Calu3 (cell line): ENCODE measurements at regions not wholly inside any gene's neighbourhood (a gene's known extent, or its start where the extent isn't known, plus 50 kb on each side); places are given as distances from the start of the nearest gene placed in this dataset.

Experiments used
- BruUV-seq: library from RNA; stranded (reverse); fragments of 400-500 nt; replicated peaks from 2 replicates; lab custom pipeline; 2021; lab: Mats Ljungman, UMichigan
- CTCF ChIA-PET: fragments of 300-600 bp; sonication (Branson Sonifier 250); formaldehyde crosslinking; loops from one replicate; lab custom pipeline; 2022; ENCODE audit warnings: antibody characterized with exemption; lab: Charles Lee
- DNase-seq: peaks from one replicate; pipeline ENCODE4 v3.0.0; 2022
- H3K27ac Mint-ChIP-seq: one replicate; pipeline ENCODE4 v1.8.0; 2022; ENCODE audit warnings: mixed read lengths; ENCODE audit not compliant: unreplicated experiment
- H3K27me3 Mint-ChIP-seq: one replicate; pipeline ENCODE4 v1.8.0; 2022; ENCODE audit warnings: mixed read lengths; ENCODE audit not compliant: unreplicated experiment
- H3K36me3 Mint-ChIP-seq: one replicate; pipeline ENCODE4 v1.8.0; 2022; ENCODE audit warnings: mild to moderate bottlenecking, moderate library complexity, mixed read lengths; ENCODE audit not compliant: insufficient read depth, unreplicated experiment
- H3K4me1 Mint-ChIP-seq: one replicate; pipeline ENCODE4 v1.8.0; 2022; ENCODE audit warnings: mild to moderate bottlenecking, low read depth, mixed read lengths; ENCODE audit not compliant: unreplicated experiment
- H3K4me3 Mint-ChIP-seq: one replicate; pipeline ENCODE4 v1.8.0; 2022; ENCODE audit warnings: mild to moderate bottlenecking, low read depth, moderate library complexity, mixed read lengths; ENCODE audit not compliant: unreplicated experiment
- H3K9me3 Mint-ChIP-seq: one replicate; pipeline ENCODE4 v1.8.0; 2022; ENCODE audit warnings: low read depth, mixed read lengths; ENCODE audit not compliant: unreplicated experiment
- intact Hi-C: fragments of 100-400 bp; cut with micrococcal nuclease; formaldehyde crosslinking; loops from one replicate; pipeline ENCODE4 v1.10.0; 2022; ENCODE audit not compliant: unreplicated experiment
- TF ChIP-seq, protein P1 (sequence below): fragments of 200-600 bp; IDR thresholded peaks from one replicate; pipeline ENCODE4 v1.8.0; 2022; ENCODE audit warnings: antibody characterized with exemption; ENCODE audit not compliant: unreplicated experiment

DNA sequence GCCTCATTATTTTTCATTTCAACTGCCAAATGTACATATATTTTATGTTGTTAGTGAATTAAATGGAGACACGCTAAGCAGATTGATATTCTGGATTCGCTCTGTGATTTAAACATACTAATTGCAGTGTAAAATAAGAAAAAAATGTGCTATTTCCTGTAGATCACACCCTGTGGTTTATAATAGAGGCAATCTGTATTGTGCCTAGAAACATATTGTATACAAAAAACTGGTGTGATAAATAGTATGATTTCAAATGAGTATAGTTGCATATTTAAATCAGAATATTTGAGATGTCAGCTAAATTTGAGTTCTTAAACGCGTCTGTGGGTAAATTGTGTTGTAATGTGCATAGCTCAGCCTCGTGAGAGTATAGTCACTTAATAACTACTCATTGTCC lies 643.9 kb downstream of the TBC1D4 start:
- no peak overlapping the region for H3K27ac Mint-ChIP-seq
- H3K4me1 Mint-ChIP-seq: no peaks in the 10 kb centered on the region
- CTCF ChIA-PET: no interaction called here
- peaks cover 2% of the 10 kb centered on the region for H3K9me3 Mint-ChIP-seq
- DNase-seq: no peak
- H3K36me3 Mint-ChIP-seq: no peaks in the 10 kb centered on the region
- BruUV-seq: no TSS peak
- H3K4me3 Mint-ChIP-seq: no peak overlapping the region
- TF ChIP-seq, protein P1, sequence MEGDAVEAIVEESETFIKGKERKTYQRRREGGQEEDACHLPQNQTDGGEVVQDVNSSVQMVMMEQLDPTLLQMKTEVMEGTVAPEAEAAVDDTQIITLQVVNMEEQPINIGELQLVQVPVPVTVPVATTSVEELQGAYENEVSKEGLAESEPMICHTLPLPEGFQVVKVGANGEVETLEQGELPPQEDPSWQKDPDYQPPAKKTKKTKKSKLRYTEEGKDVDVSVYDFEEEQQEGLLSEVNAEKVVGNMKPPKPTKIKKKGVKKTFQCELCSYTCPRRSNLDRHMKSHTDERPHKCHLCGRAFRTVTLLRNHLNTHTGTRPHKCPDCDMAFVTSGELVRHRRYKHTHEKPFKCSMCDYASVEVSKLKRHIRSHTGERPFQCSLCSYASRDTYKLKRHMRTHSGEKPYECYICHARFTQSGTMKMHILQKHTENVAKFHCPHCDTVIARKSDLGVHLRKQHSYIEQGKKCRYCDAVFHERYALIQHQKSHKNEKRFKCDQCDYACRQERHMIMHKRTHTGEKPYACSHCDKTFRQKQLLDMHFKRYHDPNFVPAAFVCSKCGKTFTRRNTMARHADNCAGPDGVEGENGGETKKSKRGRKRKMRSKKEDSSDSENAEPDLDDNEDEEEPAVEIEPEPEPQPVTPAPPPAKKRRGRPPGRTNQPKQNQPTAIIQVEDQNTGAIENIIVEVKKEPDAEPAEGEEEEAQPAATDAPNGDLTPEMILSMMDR: no peak
- no peaks in the 10 kb centered on the region for H3K27me3 Mint-ChIP-seq
- intact Hi-C loops: no loop called here

DNA sequence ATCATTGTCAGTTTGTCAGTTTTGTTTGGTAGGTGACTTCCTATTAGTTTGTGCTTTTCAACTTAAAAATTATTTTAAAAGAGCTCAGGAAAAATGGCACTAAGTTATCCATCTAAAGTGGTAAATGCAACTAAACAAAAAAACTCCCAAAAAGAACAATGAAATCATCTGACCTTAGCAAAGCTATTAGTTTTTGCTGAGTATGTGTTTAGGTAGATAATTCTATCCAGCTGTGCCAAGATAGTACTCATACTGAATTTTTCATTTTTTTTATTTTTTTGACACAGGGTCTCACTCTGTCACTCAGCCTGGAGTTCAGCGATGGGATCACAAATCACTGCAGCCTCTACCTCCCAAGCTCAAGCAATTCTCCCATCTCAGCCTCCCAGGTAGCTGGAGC lies 645.3 kb downstream of the TBC1D4 start:
- peaks cover 2% of the 10 kb centered on the region for H3K9me3 Mint-ChIP-seq
- BruUV-seq: no TSS peak
- H3K27ac Mint-ChIP-seq: no peak overlapping the region
- H3K4me3 Mint-ChIP-seq: no peak overlapping the region
- no peaks in the 10 kb centered on the region for H3K4me1 Mint-ChIP-seq
- H3K36me3 Mint-ChIP-seq: no peaks in the 10 kb centered on the region
- no peaks in the 10 kb centered on the region for H3K27me3 Mint-ChIP-seq
- DNase-seq: no peak
- CTCF ChIA-PET: no interaction called here
- TF ChIP-seq, protein P1: no peak
- intact Hi-C loops: no loop called here

DNA sequence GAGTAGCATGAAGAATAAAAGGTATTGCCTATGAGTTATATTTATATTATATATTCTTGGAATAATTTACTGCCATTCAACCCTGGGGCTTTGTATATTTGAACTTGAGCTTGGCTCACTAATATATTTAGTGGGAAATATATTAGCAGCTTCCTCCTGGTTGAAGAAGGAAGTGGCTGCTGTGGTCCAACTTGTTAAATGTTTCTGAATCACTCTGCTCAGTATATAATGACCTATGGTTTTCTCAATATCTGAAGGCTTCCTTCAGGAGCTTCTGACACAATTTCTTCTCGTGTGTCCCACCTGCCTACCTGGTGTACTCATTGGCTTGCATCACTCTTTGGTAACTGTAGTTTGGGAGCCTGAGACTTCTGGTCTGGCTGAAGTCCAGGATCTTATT lies 646.4 kb downstream of the TBC1D4 start:
- TF ChIP-seq, protein P1: no peak
- Mint-ChIP-seq H3K4me1 (no peaks in the 10 kb centered on the region), H3K27ac (no peak overlapping the region), H3K27me3 (no peaks in the 10 kb centered on the region), H3K9me3 (no peaks in the 10 kb centered on the region), H3K36me3 (no peaks in the 10 kb centered on the region), H3K4me3 (no peak overlapping the region)
- CTCF ChIA-PET: no interaction called here
- no TSS peak for BruUV-seq
- intact Hi-C loops: no loop called here
- DNase-seq: no peak

DNA sequence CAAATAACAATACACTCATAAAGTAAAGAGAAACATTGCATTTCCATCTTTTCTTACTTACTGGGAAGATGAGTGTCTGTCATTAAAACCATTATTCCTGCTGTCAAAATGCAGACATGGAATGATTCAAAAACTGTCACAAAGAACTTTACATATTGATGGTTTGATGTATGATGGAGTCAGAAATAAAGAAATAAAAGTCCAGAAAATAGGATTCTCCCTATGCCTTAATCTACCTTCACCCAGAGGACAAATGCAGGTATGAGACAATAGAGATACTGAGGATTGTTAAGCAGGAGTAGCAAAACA lies 656.1 kb downstream of the TBC1D4 start:
- Mint-ChIP-seq H3K36me3 (no peaks in the 10 kb centered on the region), H3K4me1 (no peaks in the 10 kb centered on the region), H3K27ac (no peak overlapping the region), H3K27me3 (no peaks in the 10 kb centered on the region), H3K9me3 (no peaks in the 10 kb centered on the region), H3K4me3 (no peak overlapping the region)
- BruUV-seq: no TSS peak
- TF ChIP-seq, protein P1: no peak
- CTCF ChIA-PET: no interaction called here
- no peak for DNase-seq
- intact Hi-C loops: no loop called here
